RPMI7951 (cell line): ENCODE measurements at regions not wholly inside any gene's neighbourhood (a gene's known extent, or its start where the extent isn't known, plus 50 kb on each side); places are given as distances from the start of the nearest gene placed in this dataset.

ENCODE experiments used
- DNase-seq: peaks from one replicate; pipeline ENCODE4 v3.0.0-alpha.2; 2012; ENCODE audit warnings: low read depth

GRCh38 chr17:77501751-77502625 is 361.2 kb downstream of the SEC14L1 start:
- DNase-seq, result no peak

DNA sequence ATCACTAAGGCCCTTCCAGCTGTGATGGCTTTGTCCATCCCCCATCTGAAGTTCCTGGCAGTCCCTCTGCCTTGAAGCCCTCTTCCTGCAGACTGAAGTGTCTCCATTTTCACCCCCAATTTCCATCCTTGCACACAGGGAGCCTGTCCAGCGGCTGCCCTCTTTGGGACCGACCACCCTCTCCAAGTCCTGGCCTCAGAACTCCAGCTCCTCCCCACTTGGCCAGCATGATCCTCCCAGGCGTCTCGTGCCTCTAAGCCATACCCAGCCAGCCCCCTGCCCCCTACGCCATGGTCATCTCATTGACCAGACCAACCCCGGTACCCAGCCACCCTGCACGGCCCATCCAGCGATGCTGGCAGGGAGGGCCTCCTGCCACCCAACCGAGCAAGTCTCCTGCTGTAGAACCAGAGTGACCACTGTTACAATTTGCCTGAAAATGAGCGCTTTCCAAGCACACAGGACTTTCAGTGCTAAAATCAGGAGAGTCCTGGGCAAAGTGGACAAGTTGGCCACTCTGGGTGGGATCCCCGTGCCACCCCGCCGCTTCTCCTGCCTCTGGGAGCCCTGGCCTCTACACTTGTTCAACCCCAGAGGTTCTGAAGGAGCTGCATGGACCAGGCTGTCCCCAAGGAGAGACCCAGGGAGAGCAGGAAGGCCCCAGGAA is 362.0 kb downstream of the SEC14L1 start:
- no peak for DNase-seq

GRCh38 chr17:77503293-77503655 is 362.5 kb downstream of the SEC14L1 start:
- no peak for DNase-seq

DNA sequence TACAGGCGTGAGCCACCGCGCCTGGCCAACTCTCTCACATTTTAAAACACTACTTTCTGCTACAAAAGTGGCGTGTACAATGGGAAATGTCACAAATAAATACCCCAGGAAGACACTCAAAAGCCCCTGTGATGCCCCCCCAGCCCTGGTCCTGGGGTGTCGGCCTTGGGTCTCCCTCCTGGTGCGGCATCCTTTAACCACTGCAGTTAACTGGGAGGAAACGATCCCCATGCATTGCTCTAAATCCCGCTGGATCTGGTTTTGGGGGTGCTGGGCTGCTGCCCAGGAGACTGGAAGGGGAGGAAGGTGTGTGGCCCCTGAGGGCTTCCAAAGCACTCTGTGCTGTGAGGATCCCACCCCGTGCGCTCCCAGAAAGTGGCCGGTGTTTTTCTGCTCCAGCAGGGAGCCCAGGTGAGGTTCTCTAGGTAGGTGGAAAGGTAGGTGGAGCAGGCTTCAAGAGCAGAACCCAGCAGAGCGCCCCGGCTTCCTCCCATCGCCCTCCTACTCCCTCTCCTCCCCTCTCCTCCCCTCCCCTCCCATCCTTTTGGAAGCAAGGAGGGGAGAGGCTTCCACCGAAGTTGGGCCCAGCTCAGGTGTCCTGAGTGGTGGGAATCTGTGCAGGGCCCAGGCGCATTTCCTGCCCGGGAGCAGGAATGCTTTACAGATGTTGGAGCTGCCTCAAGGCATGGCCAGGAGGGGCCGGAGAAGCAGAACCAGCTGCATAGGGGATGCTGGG is 363.3 kb downstream of the SEC14L1 start:
- no peak for DNase-seq

DNA sequence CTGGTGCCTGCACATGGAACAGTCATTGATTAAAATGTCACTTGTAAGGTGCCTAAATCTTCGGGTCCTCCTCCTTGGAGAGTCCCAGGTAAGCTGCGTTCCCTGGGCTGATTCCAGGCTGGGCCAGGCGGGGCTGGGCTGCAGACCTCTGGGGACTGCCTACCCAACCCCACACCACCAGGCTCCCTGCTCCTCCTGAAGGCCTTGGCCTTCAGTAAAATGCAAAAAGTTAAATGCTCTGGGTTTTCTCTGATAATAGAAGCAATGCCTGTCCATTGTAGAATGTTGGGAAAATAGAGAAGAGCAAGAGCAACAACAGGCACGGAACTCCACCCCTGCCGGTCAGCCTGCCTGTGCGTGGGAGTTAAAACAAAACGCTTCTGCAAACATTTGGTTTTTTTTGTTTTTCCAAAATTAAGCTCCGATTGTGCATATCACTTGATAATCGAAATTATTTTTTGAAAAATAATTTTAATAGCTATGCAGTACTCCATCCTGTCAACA is 363.9 kb downstream of the SEC14L1 start:
- DNase-seq, result no peak

DNA sequence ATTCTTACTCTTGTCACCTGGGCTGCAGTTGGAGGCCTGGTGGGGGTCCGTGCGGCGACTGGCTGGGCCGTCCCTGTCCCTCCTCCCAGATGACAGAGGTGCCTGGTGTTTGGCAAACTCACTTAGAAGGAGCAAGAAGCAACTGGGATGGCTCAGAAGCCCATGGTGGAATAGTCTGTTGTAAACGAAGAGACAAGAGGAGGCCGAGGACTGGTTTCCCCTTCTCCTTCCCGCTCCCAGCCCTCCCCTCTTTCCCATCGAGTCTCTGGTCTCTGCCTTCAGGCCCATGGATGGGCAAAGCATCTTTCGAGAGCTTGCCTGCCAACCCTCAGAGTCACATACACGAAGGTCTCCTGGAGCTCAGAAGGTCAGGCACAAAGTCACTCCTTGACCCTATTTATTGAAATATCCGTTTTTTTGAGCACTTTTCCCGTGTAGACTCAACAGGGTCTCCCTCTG is 364.4 kb downstream of the SEC14L1 start:
- no peak for DNase-seq

DNA sequence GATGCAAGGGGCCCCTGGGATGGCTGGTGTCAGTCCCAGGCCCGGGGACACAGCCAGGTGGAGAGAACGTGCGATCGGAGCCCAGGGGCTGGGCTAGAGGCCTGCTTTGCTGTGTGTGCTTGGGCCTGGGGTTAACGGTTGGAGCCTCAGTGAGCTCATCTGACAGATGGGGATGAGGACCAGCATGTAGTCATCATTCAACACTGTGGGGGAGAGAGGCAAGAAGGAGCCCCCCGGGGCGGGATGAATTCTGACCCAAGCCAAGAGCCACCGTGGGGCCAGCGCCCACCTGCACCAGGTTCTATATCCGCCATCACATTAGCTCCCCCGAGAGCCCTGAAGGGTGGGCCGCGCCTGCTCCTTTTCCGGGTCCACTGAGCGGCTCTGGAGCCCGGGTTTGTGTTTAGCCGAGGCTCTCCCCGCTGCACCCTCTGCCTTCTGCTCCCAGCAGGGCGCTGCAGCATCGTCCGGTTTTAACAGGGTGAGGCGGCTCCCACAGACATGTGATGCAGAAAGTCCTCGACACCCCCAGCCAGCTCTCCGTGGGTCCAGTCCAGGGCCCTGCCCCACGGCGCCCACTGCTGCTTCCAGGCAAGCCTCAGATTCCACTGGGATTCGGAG is 365.7 kb downstream of the SEC14L1 start:
- no peak for DNase-seq

- no peak for DNase-seq
Measured at GRCh38 chr17:77507111-77507885, 366.5 kb downstream of the SEC14L1 start.

DNA sequence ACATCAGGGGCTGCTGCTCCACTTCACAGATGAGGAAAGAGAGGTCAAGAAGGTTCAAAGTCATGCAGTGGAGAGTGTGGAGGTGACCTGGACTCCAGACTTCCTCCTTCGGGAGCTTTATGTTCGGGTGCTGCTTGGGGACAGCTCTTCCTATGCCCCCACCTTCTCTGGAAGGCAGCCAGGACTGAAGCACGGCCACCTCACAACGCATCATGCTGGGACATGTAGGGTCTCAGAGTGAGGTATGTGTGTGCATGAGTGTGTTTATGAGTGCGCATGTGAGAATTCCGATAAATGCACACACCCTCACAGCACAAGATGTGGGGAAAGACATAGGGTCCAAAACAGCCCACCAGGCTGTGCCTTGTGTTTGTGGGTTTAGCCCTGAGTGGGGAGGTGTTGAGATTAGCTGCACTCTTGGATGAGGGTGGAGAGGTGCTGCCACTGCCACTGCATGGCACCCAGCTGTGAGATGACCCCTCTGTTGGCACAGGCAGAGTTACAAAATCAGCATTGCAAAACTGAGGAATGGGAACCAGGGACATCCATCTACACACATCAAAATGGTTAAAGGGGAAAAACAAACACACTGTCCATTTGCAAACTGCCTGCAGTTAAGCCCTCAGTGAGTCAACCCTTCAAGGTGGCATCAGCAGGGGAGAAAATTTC is 367.4 kb downstream of the SEC14L1 start:
- DNase-seq, result no peak

GRCh38 chr17:77509089-77509488 is 368.3 kb downstream of the SEC14L1 start:
- DNase-seq, result no peak

DNA sequence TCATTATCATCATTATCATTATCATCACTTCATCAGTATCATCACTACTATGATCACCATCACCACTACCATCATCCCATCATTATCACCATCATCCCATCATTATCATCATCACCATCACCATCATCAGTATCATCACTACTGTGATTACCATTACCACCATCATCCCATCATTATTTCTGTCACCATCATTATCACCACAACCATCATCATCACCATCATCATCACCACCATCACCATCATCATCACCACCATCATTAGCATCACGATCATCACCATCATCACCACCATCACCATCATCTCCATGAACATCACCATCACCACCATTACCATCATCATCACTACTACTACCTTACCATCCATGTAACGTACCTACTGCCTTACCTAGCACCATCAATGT is 368.8 kb downstream of the SEC14L1 start:
- no peak for DNase-seq

- DNase-seq, result no peak
Measured at GRCh38 chr17:77510133-77510796, 369.5 kb downstream of the SEC14L1 start.

- no peak for DNase-seq
Measured at GRCh38 chr17:77511514-77512061, 370.8 kb downstream of the SEC14L1 start.

DNA sequence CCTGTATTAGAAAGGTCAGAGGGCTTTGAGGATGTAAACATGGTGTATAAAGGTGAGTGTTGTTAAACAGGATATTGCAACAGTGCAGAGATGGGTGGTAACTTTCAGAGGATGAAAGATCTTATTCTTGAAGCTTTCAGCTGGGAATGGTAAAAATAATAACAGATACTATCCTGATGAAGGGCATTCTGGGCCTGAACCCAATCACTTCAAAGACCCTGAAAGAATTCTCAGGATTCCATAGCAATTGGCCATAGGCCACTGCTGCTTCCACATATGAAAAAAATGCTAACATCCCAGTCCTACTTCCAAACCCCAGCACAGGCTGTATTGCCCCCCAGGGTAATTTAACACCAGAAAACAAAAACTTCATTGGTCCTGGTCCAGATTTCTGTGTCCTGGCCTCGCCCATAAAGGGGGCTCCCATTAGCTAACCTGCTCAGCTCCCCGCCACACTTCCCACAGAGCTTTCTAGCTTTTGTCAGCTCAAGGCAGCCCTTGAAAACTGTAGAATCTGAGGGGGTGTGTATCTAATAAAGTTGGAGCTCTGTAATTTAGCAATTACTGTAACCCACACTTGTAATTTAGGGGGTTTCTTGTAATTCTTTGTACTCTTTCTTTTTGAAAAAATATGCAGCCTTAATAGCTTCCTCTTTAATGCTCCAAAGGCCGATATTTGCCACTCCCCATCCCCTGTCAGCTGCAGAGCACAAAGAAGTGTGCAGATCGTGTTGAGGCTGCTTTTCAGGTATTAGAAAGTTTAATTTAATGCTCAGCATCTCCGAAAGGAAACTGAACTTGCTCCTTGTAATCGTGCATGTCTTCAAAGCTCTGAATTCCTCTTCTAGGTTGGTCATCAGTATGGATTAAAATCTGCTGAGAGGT is 371.5 kb downstream of the SEC14L1 start:
- no peak for DNase-seq

GRCh38 chr17:77513045-77513444 is 372.3 kb downstream of the SEC14L1 start:
- DNase-seq, result no peak

GRCh38 chr17:77515227-77515626 is 374.5 kb downstream of the SEC14L1 start:
- DNase-seq, result no peak

DNA sequence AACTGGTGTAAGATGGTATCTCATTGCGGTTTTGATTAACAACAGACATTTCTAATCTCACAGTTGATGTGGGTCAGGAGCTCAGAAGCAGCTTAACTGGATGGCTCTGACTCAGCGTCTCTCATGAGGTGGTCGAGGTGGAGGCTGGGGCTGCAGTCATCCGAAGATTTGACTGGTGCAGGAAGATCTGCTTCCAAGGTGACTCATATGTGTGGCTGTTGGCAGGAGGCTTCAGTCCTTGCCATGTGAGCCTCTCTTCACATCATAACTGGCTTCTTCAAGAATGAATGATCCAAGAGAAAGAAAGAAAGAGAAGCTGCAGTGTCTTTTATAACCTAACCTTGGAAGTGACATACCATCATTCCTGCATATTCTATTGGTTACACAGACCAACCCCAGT is 376.1 kb downstream of the SEC14L1 start:
- peak; percentile 83 for DNase-seq

- DNase-seq, result no peak
Measured at GRCh38 chr17:77521076-77521475, 380.3 kb downstream of the SEC14L1 start.

- no peak for DNase-seq
Measured at GRCh38 chr17:77523540-77523939, 382.8 kb downstream of the SEC14L1 start.
